Mesothelial cell of epicardium (in vitro differentiated cells): ENCODE measurements at regions not wholly inside any gene's neighbourhood (a gene's known extent, or its start where the extent isn't known, plus 50 kb on each side); places are given as distances from the start of the nearest gene placed in this dataset.
"Not testable (repeated sequence)": the region's sequence is repeated elsewhere in the genome, so short reads cannot be mapped to it uniquely, and the experiment has no call there.

Experiments
- DNase-seq, 2 experiments: peaks; one replicate each; pipeline ENCODE4 v3.0.0; 2021; ENCODE audit warnings: low spot score in 2 of 2; ENCODE audit not compliant: unreplicated experiment in 2 of 2
- H3K27ac Mint-ChIP-seq: 2 replicates; pipeline ENCODE4 v1.8.0; 2021; ENCODE audit warnings: mixed read lengths
- H3K27me3 Mint-ChIP-seq: 2 replicates; pipeline ENCODE4 v1.8.0; 2021; ENCODE audit warnings: low read depth, mixed read lengths
- H3K36me3 Mint-ChIP-seq: 2 replicates; pipeline ENCODE4 v1.8.0; 2021; ENCODE audit warnings: mixed read lengths
- H3K4me1 Mint-ChIP-seq: 2 replicates; pipeline ENCODE4 v1.8.0; 2021; ENCODE audit warnings: mixed read lengths
- H3K4me3 Mint-ChIP-seq: 2 replicates; pipeline ENCODE4 v1.8.0; 2021; ENCODE audit warnings: mild to moderate bottlenecking, moderate library complexity, mixed read lengths
- H3K9me3 Mint-ChIP-seq: 2 replicates; pipeline ENCODE4 v1.8.0; 2021; ENCODE audit warnings: mixed read lengths
- TF ChIP-seq, protein P1 (sequence below): fragments of 200-600 bp; sonication (generic); IDR thresholded peaks from one replicate; pipeline ENCODE4 v1.5.0; 2021; ENCODE audit warnings: antibody characterized with exemption; ENCODE audit not compliant: unreplicated experiment

DNA sequence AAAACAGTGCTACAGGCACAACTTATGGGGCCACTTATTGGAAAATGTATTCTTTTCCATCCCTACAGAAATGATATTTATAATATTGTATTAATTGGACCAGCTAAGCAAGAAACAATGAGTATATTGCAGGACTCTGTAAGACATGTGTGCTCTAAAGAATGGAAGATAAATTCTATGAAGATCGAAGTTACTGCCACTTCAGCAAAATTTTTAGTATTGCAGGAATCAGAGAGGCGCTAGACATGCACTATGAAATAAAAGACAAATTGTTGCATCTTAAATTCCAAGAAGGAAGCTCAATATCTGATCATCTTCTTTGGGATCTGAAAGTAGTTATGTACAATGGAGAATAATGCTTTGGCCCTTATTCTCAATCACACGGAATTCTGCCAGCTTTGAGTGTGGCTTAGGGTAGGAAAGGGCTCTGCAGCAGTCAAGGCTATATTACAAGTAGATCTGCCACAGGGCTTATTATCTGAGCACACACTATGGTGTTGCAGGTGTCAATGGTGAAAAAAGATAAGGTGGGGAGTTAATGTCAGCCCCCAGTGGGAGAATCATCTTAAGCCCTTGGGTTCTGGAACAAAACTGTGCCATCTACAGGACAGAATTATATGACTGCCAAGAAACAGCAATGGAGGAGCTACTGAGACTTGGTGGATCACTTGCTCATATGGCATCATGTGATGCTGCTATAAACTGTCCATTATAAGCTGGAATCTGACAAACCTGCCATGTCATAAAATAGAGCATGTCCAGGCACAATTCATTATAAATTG lies 334.0 kb upstream of the NDST3 start:
- no peak for DNase-seq
- Mint-ChIP-seq H3K4me3 (no peak overlapping the region), H3K36me3 (no peaks in the 10 kb centered on the region), H3K4me1 (no peaks in the 10 kb centered on the region), H3K9me3 (no peaks in the 10 kb centered on the region), H3K27me3 (no peaks in the 10 kb centered on the region), H3K27ac (no peak overlapping the region)
- TF ChIP-seq, protein P1, sequence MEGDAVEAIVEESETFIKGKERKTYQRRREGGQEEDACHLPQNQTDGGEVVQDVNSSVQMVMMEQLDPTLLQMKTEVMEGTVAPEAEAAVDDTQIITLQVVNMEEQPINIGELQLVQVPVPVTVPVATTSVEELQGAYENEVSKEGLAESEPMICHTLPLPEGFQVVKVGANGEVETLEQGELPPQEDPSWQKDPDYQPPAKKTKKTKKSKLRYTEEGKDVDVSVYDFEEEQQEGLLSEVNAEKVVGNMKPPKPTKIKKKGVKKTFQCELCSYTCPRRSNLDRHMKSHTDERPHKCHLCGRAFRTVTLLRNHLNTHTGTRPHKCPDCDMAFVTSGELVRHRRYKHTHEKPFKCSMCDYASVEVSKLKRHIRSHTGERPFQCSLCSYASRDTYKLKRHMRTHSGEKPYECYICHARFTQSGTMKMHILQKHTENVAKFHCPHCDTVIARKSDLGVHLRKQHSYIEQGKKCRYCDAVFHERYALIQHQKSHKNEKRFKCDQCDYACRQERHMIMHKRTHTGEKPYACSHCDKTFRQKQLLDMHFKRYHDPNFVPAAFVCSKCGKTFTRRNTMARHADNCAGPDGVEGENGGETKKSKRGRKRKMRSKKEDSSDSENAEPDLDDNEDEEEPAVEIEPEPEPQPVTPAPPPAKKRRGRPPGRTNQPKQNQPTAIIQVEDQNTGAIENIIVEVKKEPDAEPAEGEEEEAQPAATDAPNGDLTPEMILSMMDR, result no peak

DNA sequence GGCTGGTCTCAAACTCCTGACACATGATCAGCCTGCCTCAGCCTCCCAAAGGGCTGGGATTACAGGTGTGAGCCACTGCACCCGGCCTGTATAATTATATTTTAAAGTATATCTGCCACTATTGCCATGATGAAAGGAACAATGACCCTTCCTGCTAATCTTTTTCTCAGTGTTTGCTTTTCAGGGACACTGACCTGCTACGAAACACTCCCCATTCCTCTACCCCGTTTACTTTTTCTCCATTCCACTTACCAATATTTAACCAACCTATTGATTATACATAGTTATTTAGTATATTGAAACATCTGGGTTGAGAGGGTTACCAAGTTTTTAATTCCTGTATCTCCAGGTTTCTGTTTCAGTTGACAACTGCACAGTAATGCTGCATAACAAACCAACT lies 331.9 kb upstream of the NDST3 start:
- TF ChIP-seq, protein P1, result no peak
- no peak overlapping the region for H3K27ac Mint-ChIP-seq
- peaks cover 9% of the 10 kb centered on the region for H3K9me3 Mint-ChIP-seq
- no peak overlapping the region for H3K4me3 Mint-ChIP-seq
- H3K4me1 Mint-ChIP-seq, result no peaks in the 10 kb centered on the region
- no peaks in the 10 kb centered on the region for H3K27me3 Mint-ChIP-seq
- DNase-seq, result no peak
- no peaks in the 10 kb centered on the region for H3K36me3 Mint-ChIP-seq

DNA sequence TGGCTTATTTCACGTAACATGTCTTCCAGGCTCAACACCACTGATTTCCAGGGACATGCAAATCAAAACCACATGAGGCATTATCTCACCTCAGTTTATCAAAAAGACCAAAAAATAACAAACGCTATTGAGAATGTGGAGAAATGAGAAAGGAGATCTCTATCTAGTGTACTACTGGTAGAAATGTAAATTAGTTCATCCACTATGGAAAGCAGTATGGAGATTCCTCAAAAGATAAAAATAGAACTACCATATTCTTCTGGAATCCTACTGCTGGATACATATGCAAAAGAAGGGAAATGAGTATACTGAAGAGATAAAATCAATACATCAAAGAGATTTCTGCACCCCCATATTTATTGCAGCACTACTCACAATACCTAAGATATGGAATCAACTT lies 329.6 kb upstream of the NDST3 start:
- no peak overlapping the region for H3K4me3 Mint-ChIP-seq
- H3K4me1 Mint-ChIP-seq, result no peaks in the 10 kb centered on the region
- no peak for DNase-seq
- H3K9me3 Mint-ChIP-seq, result peaks cover 25% of the 10 kb centered on the region
- no peak overlapping the region for H3K27ac Mint-ChIP-seq
- TF ChIP-seq, protein P1, result no peak
- no peaks in the 10 kb centered on the region for H3K27me3 Mint-ChIP-seq
- peaks cover 5% of the 10 kb centered on the region for H3K36me3 Mint-ChIP-seq

DNA sequence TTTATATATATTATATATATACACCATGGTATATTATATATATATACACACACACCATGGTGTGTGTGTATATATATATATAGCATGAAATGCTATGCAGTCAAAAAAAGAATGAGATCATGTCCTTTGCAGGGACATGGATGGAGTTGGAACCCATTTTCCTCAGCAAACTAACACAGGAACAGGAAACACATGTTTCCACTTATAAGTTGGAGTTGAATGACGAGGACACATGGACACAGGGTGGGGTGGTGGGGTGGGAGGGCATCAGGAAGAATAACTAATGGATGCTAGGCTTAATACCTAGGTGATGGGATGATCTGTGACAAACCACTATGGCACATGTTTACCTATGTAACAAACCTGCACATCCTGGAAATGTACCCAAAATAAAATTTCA lies 293.6 kb upstream of the NDST3 start:
- H3K36me3 Mint-ChIP-seq, result peaks cover 6% of the 10 kb centered on the region
- no peaks in the 10 kb centered on the region for H3K27me3 Mint-ChIP-seq
- TF ChIP-seq, protein P1, result no peak
- H3K9me3 Mint-ChIP-seq, result peaks cover 38% of the 10 kb centered on the region
- no peak overlapping the region for H3K4me3 Mint-ChIP-seq
- H3K4me1 Mint-ChIP-seq, result no peaks in the 10 kb centered on the region
- H3K27ac Mint-ChIP-seq, result no peak overlapping the region
- DNase-seq, result no peak

DNA sequence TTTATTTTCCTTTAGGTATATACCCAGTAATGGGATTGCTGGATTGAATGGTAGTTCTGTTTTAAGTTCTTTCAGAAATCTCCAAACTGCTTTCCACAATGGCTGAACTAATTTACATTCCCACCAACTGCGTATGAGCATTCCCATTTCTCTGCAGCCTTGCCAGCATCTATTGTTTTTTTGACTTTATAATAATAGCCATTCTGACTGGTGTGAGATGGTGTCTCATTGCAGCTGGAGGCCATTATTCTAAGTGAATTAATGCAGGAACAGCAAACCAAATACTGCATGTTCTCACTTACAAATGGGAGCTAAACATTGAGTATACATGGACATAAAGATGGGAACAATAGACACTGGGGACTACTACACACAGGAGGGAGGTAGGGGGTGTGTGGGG lies 288.9 kb upstream of the NDST3 start:
- H3K36me3 Mint-ChIP-seq, H3K9me3 Mint-ChIP-seq, H3K27ac Mint-ChIP-seq, H3K4me3 Mint-ChIP-seq, H3K27me3 Mint-ChIP-seq, H3K4me1 Mint-ChIP-seq, DNase-seq: not testable (repeated sequence)

DNA sequence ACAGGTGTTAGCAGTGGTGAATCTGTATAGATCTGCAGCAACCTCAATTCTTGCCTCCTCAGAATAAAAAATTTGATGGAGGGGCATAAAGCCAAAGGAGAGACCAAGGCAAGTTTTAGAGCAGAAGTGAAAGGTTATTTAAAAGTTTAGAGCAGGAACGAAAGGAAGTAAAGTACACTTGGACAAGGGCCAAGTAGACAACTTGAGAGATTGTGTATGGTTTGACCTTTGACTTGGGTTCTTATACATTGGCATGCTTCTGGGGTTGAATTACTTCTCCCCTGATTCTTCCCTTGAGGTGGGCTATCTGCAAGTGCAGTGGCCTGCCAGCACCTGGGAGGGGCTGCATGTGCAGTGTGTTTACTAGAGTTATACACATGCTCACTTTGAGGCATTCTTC lies 278.8 kb upstream of the NDST3 start:
- no peak for DNase-seq
- H3K4me1 Mint-ChIP-seq, result peaks cover 1% of the 10 kb centered on the region
- H3K27ac Mint-ChIP-seq, result no peak overlapping the region
- peaks cover 48% of the 10 kb centered on the region for H3K9me3 Mint-ChIP-seq
- TF ChIP-seq, protein P1, result no peak
- no peak overlapping the region for H3K4me3 Mint-ChIP-seq
- no peaks in the 10 kb centered on the region for H3K27me3 Mint-ChIP-seq
- H3K36me3 Mint-ChIP-seq, result peaks cover 12% of the 10 kb centered on the region
